ENCODE measurements at regions not wholly inside any gene's neighbourhood (a gene's known extent, or its start where the extent isn't known, plus 50 kb on each side); places are given as distances from the start of the nearest gene placed in this dataset.

- Histone ChIP-seq H3K4ac (ENCODE audit: low read depth, low read length) (no peak overlapping the region), H2BK5ac (ENCODE audit: low read length) (no peak overlapping the region), H3K79me1 (ENCODE audit: low read length) (no peaks in the 10 kb centered on the region), H3K27ac (ENCODE audit: low read depth, low read length) (no peak overlapping the region), H2BK120ac (ENCODE audit: low read depth, low read length) (no peak overlapping the region), H3K4me1 (ENCODE audit: control insufficient read depth, low read depth, low read length) (no peaks in the 10 kb centered on the region), H3K4me2 (ENCODE audit: low read length) (no peak overlapping the region), H3K56ac (ENCODE audit: low read length) (no peak overlapping the region), H3K79me2 (ENCODE audit: control insufficient read depth, insufficient read depth, low read length) (no peaks in the 10 kb centered on the region), H3K9ac (ENCODE audit: low read length) (no peak overlapping the region), H2BK15ac (replicated peaks; ENCODE audit: low read depth) (no peak overlapping the region), H3K23ac (ENCODE audit: low read length) (no peak overlapping the region), H3K4me3 (ENCODE audit: low read length) (no peak overlapping the region), H3K27me3 (ENCODE audit: insufficient read depth, low read length, poor library complexity) (no peaks in the 10 kb centered on the region), H4K5ac (ENCODE audit: low read length) (no peak overlapping the region), H4K8ac (ENCODE audit: low read depth, low read length) (no peak overlapping the region), H2AK5ac (ENCODE audit: low read length) (no peak overlapping the region), H3K36me3 (ENCODE audit: control insufficient read depth, insufficient read depth, low read length) (no peaks in the 10 kb centered on the region), H3K18ac (ENCODE audit: low read length) (no peak overlapping the region)
- no CpG with 5 or more reads among the region's 3 CpGs for WGBS (ENCODE audit: extremely low coverage, insufficient coverage, low lambda C conversion rate)
- no peak for DNase-seq
Measured at GRCh38 chr3:68483601-68484000, 448.7 kb downstream of the TAFA4 start.

GRCh38 chr3:68483041-68483440 is 449.3 kb downstream of the TAFA4 start:
- Histone ChIP-seq H3K27ac (ENCODE audit: low read depth, low read length) (no peak overlapping the region), H3K79me1 (ENCODE audit: low read length) (no peaks in the 10 kb centered on the region), H3K27me3 (ENCODE audit: insufficient read depth, low read length, poor library complexity) (no peaks in the 10 kb centered on the region), H4K5ac (ENCODE audit: low read length) (no peak overlapping the region), H3K23ac (ENCODE audit: low read length) (no peak overlapping the region), H3K4me3 (ENCODE audit: low read length) (no peak overlapping the region), H3K56ac (ENCODE audit: low read length) (no peak overlapping the region), H3K9ac (ENCODE audit: low read length) (no peak overlapping the region), H3K79me2 (ENCODE audit: control insufficient read depth, insufficient read depth, low read length) (no peaks in the 10 kb centered on the region), H2BK120ac (ENCODE audit: low read depth, low read length) (no peak overlapping the region), H3K36me3 (ENCODE audit: control insufficient read depth, insufficient read depth, low read length) (no peaks in the 10 kb centered on the region), H3K4me1 (ENCODE audit: control insufficient read depth, low read depth, low read length) (no peaks in the 10 kb centered on the region), H3K4me2 (ENCODE audit: low read length) (no peak overlapping the region), H2BK5ac (ENCODE audit: low read length) (no peak overlapping the region), H2BK15ac (replicated peaks; ENCODE audit: low read depth) (no peak overlapping the region), H2AK5ac (ENCODE audit: low read length) (no peak overlapping the region), H4K8ac (ENCODE audit: low read depth, low read length) (no peak overlapping the region), H3K4ac (ENCODE audit: low read depth, low read length) (no peak overlapping the region), H3K18ac (ENCODE audit: low read length) (no peak overlapping the region)
- WGBS (ENCODE audit: extremely low coverage, insufficient coverage, low lambda C conversion rate) = no CpG with 5 or more reads among the region's 2 CpGs
- DNase-seq = no peak

- Histone ChIP-seq H3K9ac (ENCODE audit: low read length) (no peak overlapping the region), H3K27me3 (ENCODE audit: insufficient read depth, low read length, poor library complexity) (no peaks in the 10 kb centered on the region), H2BK5ac (ENCODE audit: low read length) (no peak overlapping the region), H4K8ac (ENCODE audit: low read depth, low read length) (no peak overlapping the region), H2AK5ac (ENCODE audit: low read length) (no peak overlapping the region), H3K4me1 (ENCODE audit: control insufficient read depth, low read depth, low read length) (no peaks in the 10 kb centered on the region), H3K18ac (ENCODE audit: low read length) (no peak overlapping the region), H3K27ac (ENCODE audit: low read depth, low read length) (no peak overlapping the region), H3K4ac (ENCODE audit: low read depth, low read length) (no peak overlapping the region), H3K79me2 (ENCODE audit: control insufficient read depth, insufficient read depth, low read length) (no peaks in the 10 kb centered on the region), H4K5ac (ENCODE audit: low read length) (no peak overlapping the region), H2BK120ac (ENCODE audit: low read depth, low read length) (no peak overlapping the region), H3K23ac (ENCODE audit: low read length) (no peak overlapping the region), H3K4me2 (ENCODE audit: low read length) (no peak overlapping the region), H3K36me3 (ENCODE audit: control insufficient read depth, insufficient read depth, low read length) (no peaks in the 10 kb centered on the region), H3K56ac (ENCODE audit: low read length) (no peak overlapping the region), H2BK15ac (replicated peaks; ENCODE audit: low read depth) (no peak overlapping the region), H3K79me1 (ENCODE audit: low read length) (no peaks in the 10 kb centered on the region), H3K4me3 (ENCODE audit: low read length) (no peak overlapping the region)
- no peak for DNase-seq
- WGBS (ENCODE audit: extremely low coverage, insufficient coverage, low lambda C conversion rate) = no CpG with 5 or more reads among the region's 2 CpGs
Measured at GRCh38 chr3:68482565-68482964, 449.8 kb downstream of the TAFA4 start.

GRCh38 chr3:68479779-68480178 is 452.6 kb downstream of the TAFA4 start:
- Histone ChIP-seq H2BK120ac (ENCODE audit: low read depth, low read length) (no peak overlapping the region), H3K4me2 (ENCODE audit: low read length) (no peak overlapping the region), H3K9ac (ENCODE audit: low read length) (no peak overlapping the region), H3K36me3 (ENCODE audit: control insufficient read depth, insufficient read depth, low read length) (no peaks in the 10 kb centered on the region), H3K27ac (ENCODE audit: low read depth, low read length) (no peak overlapping the region), H3K4ac (ENCODE audit: low read depth, low read length) (no peak overlapping the region), H3K79me1 (ENCODE audit: low read length) (no peaks in the 10 kb centered on the region), H3K18ac (ENCODE audit: low read length) (no peak overlapping the region), H3K27me3 (ENCODE audit: insufficient read depth, low read length, poor library complexity) (no peaks in the 10 kb centered on the region), H2AK5ac (ENCODE audit: low read length) (no peak overlapping the region), H4K8ac (ENCODE audit: low read depth, low read length) (no peak overlapping the region), H3K23ac (ENCODE audit: low read length) (no peak overlapping the region), H3K79me2 (ENCODE audit: control insufficient read depth, insufficient read depth, low read length) (no peaks in the 10 kb centered on the region), H2BK5ac (ENCODE audit: low read length) (no peak overlapping the region), H2BK15ac (replicated peaks; ENCODE audit: low read depth) (no peak overlapping the region), H3K4me1 (ENCODE audit: control insufficient read depth, low read depth, low read length) (no peaks in the 10 kb centered on the region), H4K5ac (ENCODE audit: low read length) (no peak overlapping the region), H3K56ac (ENCODE audit: low read length) (no peak overlapping the region), H3K4me3 (ENCODE audit: low read length) (no peak overlapping the region)
- no peak for DNase-seq
- WGBS (ENCODE audit: extremely low coverage, insufficient coverage, low lambda C conversion rate) = no CpG with 5 or more reads among the region's 3 CpGs

- H4K8ac ChIP-seq (ENCODE audit: low read depth, low read length) = no peak overlapping the region
- no peaks in the 10 kb centered on the region for H3K36me3 ChIP-seq (ENCODE audit: control insufficient read depth, insufficient read depth, low read length)
- no peaks in the 10 kb centered on the region for H3K27me3 ChIP-seq (ENCODE audit: insufficient read depth, low read length, poor library complexity)
- no peak overlapping the region for H4K5ac ChIP-seq (ENCODE audit: low read length)
- H2AK5ac ChIP-seq (ENCODE audit: low read length) = no peak overlapping the region
- no peak overlapping the region for H3K18ac ChIP-seq (ENCODE audit: low read length)
- no peak overlapping the region for H2BK15ac ChIP-seq (replicated peaks; ENCODE audit: low read depth)
- no peaks in the 10 kb centered on the region for H3K79me2 ChIP-seq (ENCODE audit: control insufficient read depth, insufficient read depth, low read length)
- H3K4me2 ChIP-seq (ENCODE audit: low read length) = no peak overlapping the region
- no peak overlapping the region for H3K27ac ChIP-seq (ENCODE audit: low read depth, low read length)
- DNase-seq = no peak
- H2BK5ac ChIP-seq (ENCODE audit: low read length) = no peak overlapping the region
- no peak overlapping the region for H2BK120ac ChIP-seq (ENCODE audit: low read depth, low read length)
- no peaks in the 10 kb centered on the region for H3K79me1 ChIP-seq (ENCODE audit: low read length)
- H3K9ac ChIP-seq (ENCODE audit: low read length) = no peak overlapping the region
- WGBS (ENCODE audit: extremely low coverage, insufficient coverage, low lambda C conversion rate) = no CpG with 5 or more reads among the region's 3 CpGs
- no peak overlapping the region for H3K4me3 ChIP-seq (ENCODE audit: low read length)
- H3K23ac ChIP-seq (ENCODE audit: low read length) = no peak overlapping the region
- H3K4me1 ChIP-seq (ENCODE audit: control insufficient read depth, low read depth, low read length) = peaks cover 2% of the 10 kb centered on the region
- no peak overlapping the region for H3K4ac ChIP-seq (ENCODE audit: low read depth, low read length)
- H3K56ac ChIP-seq (ENCODE audit: low read length) = no peak overlapping the region
Measured at GRCh38 chr3:68468695-68469375, 463.5 kb downstream of the TAFA4 start.

GRCh38 chr3:68467465-68467864 is 464.9 kb downstream of the TAFA4 start:
- no peak overlapping the region for H2BK120ac ChIP-seq (ENCODE audit: low read depth, low read length)
- peak; percentile 71 for DNase-seq
- no peak overlapping the region for H3K4ac ChIP-seq (ENCODE audit: low read depth, low read length)
- H3K27me3 ChIP-seq (ENCODE audit: insufficient read depth, low read length, poor library complexity) = no peaks in the 10 kb centered on the region
- H3K4me3 ChIP-seq (ENCODE audit: low read length) = no peak overlapping the region
- H4K5ac ChIP-seq (ENCODE audit: low read length) = no peak overlapping the region
- H3K23ac ChIP-seq (ENCODE audit: low read length) = no peak overlapping the region
- H2AK5ac ChIP-seq (ENCODE audit: low read length) = no peak overlapping the region
- H3K4me1 ChIP-seq (ENCODE audit: control insufficient read depth, low read depth, low read length) = peaks cover 2% of the 10 kb centered on the region
- H3K79me2 ChIP-seq (ENCODE audit: control insufficient read depth, insufficient read depth, low read length) = no peaks in the 10 kb centered on the region
- no peak overlapping the region for H4K8ac ChIP-seq (ENCODE audit: low read depth, low read length)
- H3K18ac ChIP-seq (ENCODE audit: low read length) = no peak overlapping the region
- H2BK15ac ChIP-seq (replicated peaks; ENCODE audit: low read depth) = no peak overlapping the region
- no peak overlapping the region for H3K9ac ChIP-seq (ENCODE audit: low read length)
- WGBS (ENCODE audit: extremely low coverage, insufficient coverage, low lambda C conversion rate) = no CpG with 5 or more reads among the region's 2 CpGs
- H3K4me2 ChIP-seq (ENCODE audit: low read length) = no peak overlapping the region
- H3K79me1 ChIP-seq (ENCODE audit: low read length) = no peaks in the 10 kb centered on the region
- H3K27ac ChIP-seq (ENCODE audit: low read depth, low read length) = no peak overlapping the region
- H2BK5ac ChIP-seq (ENCODE audit: low read length) = no peak overlapping the region
- no peaks in the 10 kb centered on the region for H3K36me3 ChIP-seq (ENCODE audit: control insufficient read depth, insufficient read depth, low read length)
- H3K56ac ChIP-seq (ENCODE audit: low read length) = no peak overlapping the region
